Small intestine (tissue), 7 donors: ENCODE measurements at regions not wholly inside any gene's neighbourhood (a gene's known extent, or its start where the extent isn't known, plus 50 kb on each side); places are given as distances from the start of the nearest gene placed in this dataset.

Experiments
- DNase-seq, 2 donors: peaks; one replicate each; pipeline versions ENCODE4 v3.0.0 to v3.0.0-alpha.2; 2013
- FAIRE-seq: peaks from 2 replicates; lab custom pipeline; 2012; peaks lifted over from hg19 to GRCh38; lab: Jason Lieb, UNC
- H3K27ac ChIP-seq, 3 donors: one replicate each; pipeline ENCODE4 v1.5.1; 2013; ENCODE audit warnings: low read length in 2 of 3, mild to moderate bottlenecking in 2 of 3, control low read depth in 1 of 3, inconsistent platforms in 1 of 3, low read depth in 1 of 3, moderate library complexity in 1 of 3
- H3K27me3 ChIP-seq, 3 donors: one replicate each; pipeline ENCODE4 v1.6.1; 2013; ENCODE audit warnings: low read length in 3 of 3, inconsistent platforms in 1 of 3; ENCODE audit not compliant: control insufficient read depth in 3 of 3, insufficient read depth in 3 of 3
- H3K36me3 ChIP-seq, 3 donors: one replicate each; pipeline ENCODE4 v1.6.1; 2013; ENCODE audit warnings: low read length in 3 of 3, inconsistent platforms in 1 of 3, low read depth in 1 of 3, mild to moderate bottlenecking in 1 of 3, moderate library complexity in 1 of 3; ENCODE audit not compliant: control insufficient read depth in 3 of 3, insufficient read depth in 2 of 3
- H3K4me1 ChIP-seq, 3 donors: one replicate each; pipeline ENCODE4 v1.6.1; 2013; ENCODE audit warnings: low read length in 2 of 3, inconsistent platforms in 1 of 3, low read depth in 1 of 3, mild to moderate bottlenecking in 1 of 3, moderate library complexity in 1 of 3; ENCODE audit not compliant: control insufficient read depth in 3 of 3, insufficient read depth in 2 of 3
- H3K4me3 ChIP-seq, 3 donors: one replicate each; pipeline ENCODE4 v1.5.1; 2013; ENCODE audit warnings: low read length in 3 of 3, control low read depth in 1 of 3, inconsistent platforms in 1 of 3, low read depth in 1 of 3, mild to moderate bottlenecking in 1 of 3, moderate library complexity in 1 of 3
- H3K9me3 ChIP-seq, 2 donors: one replicate each; pipeline ENCODE4 v1.6.1; 2013; ENCODE audit warnings: low read depth in 1 of 2, low read length in 1 of 2; ENCODE audit not compliant: control insufficient read depth in 2 of 2, insufficient read depth in 1 of 2
- WGBS, 3 donors: extraction: QIAGEN DNeasy Blood & Tissue Kit; methylation state at CpG; one replicate each; pipeline ENCODE4 v1.1.7; 2013; 5-methylcytosine and 5-hydroxymethylcytosine counted together
- donor health status: healthy with polysubstance abuse.
- donor health status: control.
- donor health status: control.
- donor health status: Bipolar disorder and iron deficiency.
- donor health status: healthy.

DNA sequence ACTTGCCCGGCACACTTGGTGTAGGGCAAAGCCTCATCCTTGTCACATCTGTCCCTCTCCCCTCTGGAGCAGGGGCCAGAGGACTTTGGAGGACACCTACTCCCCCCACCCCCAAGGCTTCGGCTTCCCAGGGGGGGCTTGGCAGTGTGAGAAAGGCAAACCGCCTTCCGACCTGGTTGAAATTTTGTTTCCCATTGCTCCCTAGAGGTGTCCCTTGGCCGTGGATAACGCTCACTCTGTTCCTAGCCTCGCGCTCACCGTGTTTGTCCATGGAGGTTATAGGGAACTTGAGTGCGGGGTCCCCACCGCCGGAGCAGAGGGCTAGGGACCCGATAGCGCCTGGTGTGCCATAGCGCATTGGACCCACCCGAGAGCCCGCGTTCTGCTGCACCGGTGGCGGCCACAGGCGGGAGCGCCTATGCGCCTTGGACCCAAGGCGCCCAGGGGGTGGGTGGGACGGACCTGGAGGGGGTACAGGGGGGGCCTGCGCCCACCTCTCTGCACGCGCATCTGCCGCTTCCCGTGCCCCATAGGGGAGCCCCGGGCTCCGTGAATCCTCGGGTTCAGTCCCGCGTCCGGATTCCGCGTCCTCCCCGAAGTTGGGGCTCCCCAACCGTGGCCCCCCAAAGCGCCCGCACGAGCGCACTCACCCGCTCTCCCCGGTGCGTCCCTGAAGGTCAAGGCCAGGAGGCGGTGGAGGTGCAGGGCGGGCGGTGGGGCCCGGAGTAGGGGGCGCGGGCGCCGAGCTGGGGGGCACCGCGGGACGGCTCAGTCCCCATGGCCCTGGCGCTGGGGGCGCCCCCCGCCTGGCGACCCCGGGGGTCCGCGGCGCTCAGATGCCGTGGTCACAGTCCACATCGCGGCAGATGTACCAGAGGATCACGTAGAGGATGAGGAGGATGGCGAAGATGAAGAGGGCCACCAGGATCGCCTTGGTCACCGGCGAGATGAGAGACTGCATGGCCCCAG lies 82.7 kb upstream of the DHRSX start:
- no peak overlapping the region for H3K27ac ChIP-seq
- FAIRE-seq (no peak), DNase-seq (no peak)
- no peak overlapping the region for H3K4me3 ChIP-seq
- WGBS, 3 donors: 4 to 7% (median 6%) methylated on average over 49 to 74 of the region's 74 CpGs
- no peaks in the 10 kb centered on the region for H3K36me3 ChIP-seq
- peaks cover 14 to 41% (median 14%) of the 10 kb centered on the region in 3 donors for H3K27me3 ChIP-seq
- no peaks in the 10 kb centered on the region for H3K9me3 ChIP-seq
- no peaks in the 10 kb centered on the region for H3K4me1 ChIP-seq

DNA sequence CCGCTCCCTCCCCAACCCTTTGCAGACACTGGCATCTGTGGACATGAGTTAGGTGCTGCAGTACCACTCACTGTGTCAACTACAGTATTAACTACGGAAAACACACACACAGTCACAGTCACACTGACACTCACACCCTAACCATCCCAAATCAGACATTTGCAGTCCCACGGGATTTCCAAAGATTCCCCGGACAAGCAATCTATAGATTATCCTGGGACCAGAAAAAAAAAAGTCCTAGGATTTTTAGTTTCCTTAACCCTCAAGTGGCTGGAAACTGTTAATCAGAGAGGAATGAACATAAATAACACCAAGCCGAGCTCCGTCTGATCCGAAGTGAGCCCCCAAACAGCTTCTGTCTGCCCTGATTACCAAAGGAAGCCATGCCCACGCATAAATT lies 81.9 kb upstream of the DHRSX start:
- Histone ChIP-seq H3K9me3 (no peaks in the 10 kb centered on the region), H3K27me3 (peaks cover 14 to 41% (median 14%) of the 10 kb centered on the region in 3 donors), H3K4me3 (no peak overlapping the region), H3K36me3 (no peaks in the 10 kb centered on the region), H3K27ac (no peak overlapping the region), H3K4me1 (no peaks in the 10 kb centered on the region)
- FAIRE-seq (no peak), DNase-seq (no peak)
- WGBS, 3 donors: 29 to 38% (median 31%) methylated on average over 8 of the region's 8 CpGs

DNA sequence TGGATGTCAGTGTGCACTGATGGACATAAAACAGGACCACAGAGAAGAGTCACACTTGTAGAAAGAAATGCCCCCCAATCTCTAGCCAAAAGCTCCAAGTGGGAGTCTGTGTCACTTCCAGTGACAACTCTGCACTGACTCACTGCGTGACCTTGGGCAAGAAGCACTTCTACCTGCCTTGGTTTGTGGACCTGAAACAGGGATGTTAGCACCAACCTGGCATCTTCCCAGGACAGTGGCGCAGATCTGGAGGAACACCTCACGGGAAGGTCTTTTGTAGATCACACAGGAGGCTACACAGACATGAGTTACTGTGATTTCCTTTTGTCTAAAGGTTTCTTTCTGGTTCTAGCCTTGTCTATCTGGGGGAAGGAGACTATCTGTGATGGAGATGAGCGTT lies 80.5 kb upstream of the DHRSX start:
- Histone ChIP-seq H3K27me3 (peaks cover 14 to 41% (median 14%) of the 10 kb centered on the region in 3 donors), H3K4me3 (no peak overlapping the region), H3K9me3 (no peaks in the 10 kb centered on the region), H3K27ac (no peak overlapping the region), H3K4me1 (no peaks in the 10 kb centered on the region), H3K36me3 (no peaks in the 10 kb centered on the region)
- DNase-seq (no peak), FAIRE-seq (no peak)
- 93 to 96% (median 94%) methylated on average over 4 of the region's 4 CpGs for whole genome bisulfite sequencing, 3 donors

DNA sequence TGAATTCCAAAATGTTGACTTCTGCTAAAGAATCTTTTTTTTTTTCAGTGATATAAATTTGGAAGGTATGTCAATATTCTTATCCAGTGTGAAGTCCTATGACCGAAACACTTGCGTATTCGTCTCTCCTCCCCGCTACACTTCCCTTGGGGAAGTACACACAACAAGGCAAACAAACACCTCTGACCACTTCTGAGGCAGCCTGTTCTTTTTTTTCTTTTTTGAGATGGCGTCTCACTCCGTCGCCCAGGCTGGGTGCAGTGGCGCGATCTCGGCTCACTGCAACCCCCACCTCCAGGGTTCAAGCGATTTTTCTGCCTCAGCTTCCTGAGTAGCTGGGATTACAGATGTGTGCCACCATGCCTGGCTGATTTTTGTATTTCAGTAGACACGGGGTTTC lies 78.1 kb upstream of the DHRSX start:
- DNase-seq (no peak), FAIRE-seq (no peak)
- H3K27ac ChIP-seq: no peak overlapping the region
- H3K27me3 ChIP-seq: peaks cover 8 to 25% (median 8%) of the 10 kb centered on the region in 3 donors
- 67 to 75% (median 71%) methylated on average over 12 of the region's 12 CpGs for WGBS, 3 donors
- no peaks in the 10 kb centered on the region for H3K9me3 ChIP-seq
- no peaks in the 10 kb centered on the region for H3K36me3 ChIP-seq
- H3K4me1 ChIP-seq: no peaks in the 10 kb centered on the region
- no peak overlapping the region for H3K4me3 ChIP-seq

DNA sequence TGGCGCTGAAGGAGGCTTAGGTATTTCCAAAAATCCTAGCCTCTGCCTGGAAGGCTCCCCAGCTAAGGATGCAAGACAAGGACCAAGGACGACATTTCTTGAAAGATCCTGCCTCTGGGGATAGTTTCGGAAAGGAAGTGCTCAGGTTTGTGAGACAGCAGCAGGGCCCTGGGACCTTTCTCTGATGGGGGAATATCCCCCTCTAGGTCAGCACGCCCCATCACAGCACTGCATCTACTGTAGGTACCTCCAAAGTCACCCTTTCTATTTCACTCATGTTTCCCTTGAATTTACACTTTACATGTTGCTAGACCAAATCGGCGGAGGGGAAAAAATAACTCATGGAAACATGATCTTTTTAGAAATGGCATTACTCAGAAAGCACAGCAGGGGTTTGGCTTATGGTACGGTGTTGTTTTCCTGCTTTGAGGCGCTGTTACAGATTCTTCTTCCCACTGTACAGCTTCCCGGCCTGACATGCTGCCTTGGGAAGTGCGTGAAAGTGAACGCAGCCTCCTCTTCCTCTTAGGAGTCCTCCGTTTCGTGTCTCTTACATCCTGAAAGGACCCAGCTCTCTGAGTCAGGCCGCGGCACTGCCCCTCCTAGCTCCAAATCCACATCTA lies 77.2 kb upstream of the DHRSX start:
- Histone ChIP-seq H3K4me3 (no peak overlapping the region), H3K4me1 (no peaks in the 10 kb centered on the region), H3K27ac (no peak overlapping the region), H3K27me3 (peaks cover under 1 to 18% (median 4%) of the 10 kb centered on the region in 3 donors), H3K36me3 (no peaks in the 10 kb centered on the region), H3K9me3 (no peaks in the 10 kb centered on the region)
- DNase-seq (no peak), FAIRE-seq (no peak)
- 77 to 92% (median 89%) methylated on average over 15 of the region's 15 CpGs for WGBS, 3 donors

DNA sequence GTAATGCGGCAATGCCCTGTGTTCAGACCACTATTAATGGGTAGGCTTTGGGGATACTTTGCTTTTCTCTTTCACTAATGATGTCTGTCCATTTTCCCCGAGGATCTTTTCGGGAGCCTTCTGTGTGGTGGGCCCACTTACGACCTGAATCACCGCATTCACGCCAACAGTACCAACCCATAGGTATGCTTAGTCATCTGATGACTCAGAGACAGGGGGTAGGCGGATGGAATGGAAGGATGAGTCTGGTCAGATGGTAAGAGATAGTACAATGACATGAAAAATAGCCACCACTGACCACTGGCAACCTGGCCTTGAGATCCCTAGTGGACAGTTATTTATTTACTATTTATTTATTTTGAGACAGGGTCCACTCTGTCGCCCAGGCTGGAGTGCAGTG lies 76.0 kb upstream of the DHRSX start:
- no peak for FAIRE-seq
- WGBS, 3 donors: 90 to 94% (median 92%) methylated on average over 8 of the region's 8 CpGs
- H3K27ac ChIP-seq: no peak overlapping the region

DNA sequence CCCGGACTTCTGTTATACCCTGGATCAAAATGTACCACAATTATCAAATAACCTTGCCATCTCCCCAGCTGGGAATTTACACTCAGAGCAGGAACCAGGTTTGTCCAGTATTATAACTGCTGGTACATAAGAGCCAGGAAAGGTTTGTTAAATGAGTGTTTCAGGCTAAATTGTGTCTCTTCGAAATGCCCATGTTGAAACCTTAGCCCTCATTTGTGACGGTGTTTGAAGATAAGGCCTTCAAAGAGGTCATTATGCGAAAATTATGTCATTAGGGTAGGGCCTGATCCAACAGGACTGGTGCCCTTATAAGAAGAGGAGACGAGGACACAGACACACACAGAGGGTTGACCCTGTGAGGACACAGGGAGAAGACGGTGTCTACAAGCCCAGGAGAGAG lies 73.5 kb upstream of the DHRSX start:
- Histone ChIP-seq H3K36me3 (no peaks in the 10 kb centered on the region), H3K4me3 (no peak overlapping the region), H3K4me1 (no peaks in the 10 kb centered on the region), H3K27me3 (no peaks in the 10 kb centered on the region), H3K27ac (no peak overlapping the region), H3K9me3 (peaks cover 0 to 6% of the 10 kb centered on the region in 2 donors)
- no peak for FAIRE-seq
- DNase-seq: no peak
- 21 to 81% (median 57%) methylated on average over 6 of the region's 6 CpGs for WGBS, 3 donors

More for the DNA sequence above, 76.0 kb upstream of the DHRSX start:
- Histone ChIP-seq H3K9me3 (no peaks in the 10 kb centered on the region), H3K4me3 (no peak overlapping the region), H3K27me3 (peaks cover 0 to 6% (median 0%) of the 10 kb centered on the region in 3 donors), H3K36me3 (no peaks in the 10 kb centered on the region), H3K4me1 (no peaks in the 10 kb centered on the region)
- DNase-seq: no peak

DNA sequence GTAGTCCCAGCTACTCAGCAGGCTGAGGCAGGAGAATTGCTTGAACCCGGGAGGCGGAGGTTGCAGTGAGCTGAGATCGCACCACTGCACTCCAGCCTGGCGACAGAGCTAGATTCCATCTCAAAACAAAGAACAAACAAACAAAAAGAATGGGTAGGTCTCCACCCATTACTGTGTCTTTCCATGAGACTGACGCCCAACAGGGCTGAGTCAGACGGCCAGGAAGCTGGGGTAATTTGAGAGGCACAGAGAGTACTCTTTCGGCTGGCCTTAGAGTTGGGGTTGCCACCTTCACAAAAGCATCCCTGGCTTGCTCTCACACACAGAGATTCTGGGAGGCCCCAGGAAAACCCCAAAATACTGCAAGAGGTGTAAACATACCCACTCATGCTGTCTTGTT lies 72.0 kb upstream of the DHRSX start:
- DNase-seq: no peak
- Histone ChIP-seq H3K27me3 (no peaks in the 10 kb centered on the region), H3K27ac (no peak overlapping the region), H3K36me3 (no peaks in the 10 kb centered on the region), H3K4me3 (no peak overlapping the region), H3K9me3 (peaks cover 0 to 7% of the 10 kb centered on the region in 2 donors), H3K4me1 (no peaks in the 10 kb centered on the region)
- 85 to 92% (median 88%) methylated on average over 7 of the region's 7 CpGs for WGBS, 3 donors
- no peak for FAIRE-seq
